22Rv1 (cell line): ENCODE measurements at regions not wholly inside any gene's neighbourhood (a gene's known extent, or its start where the extent isn't known, plus 50 kb on each side); places are given as distances from the start of the nearest gene placed in this dataset.

Experiments used
- ZFX ChIP-seq: fragments of 450-650 bp; IDR thresholded peaks from 2 replicates; pipeline ENCODE4 v1.6.1; 2017; ENCODE audit warnings: antibody characterized with exemption, borderline replicate concordance
- TF ChIP-seq, protein P1 (sequence below): fragments of 450-650 bp; IDR thresholded peaks from 2 replicates; pipeline ENCODE4 v1.5.1; 2017; ENCODE audit warnings: mild to moderate bottlenecking

DNA sequence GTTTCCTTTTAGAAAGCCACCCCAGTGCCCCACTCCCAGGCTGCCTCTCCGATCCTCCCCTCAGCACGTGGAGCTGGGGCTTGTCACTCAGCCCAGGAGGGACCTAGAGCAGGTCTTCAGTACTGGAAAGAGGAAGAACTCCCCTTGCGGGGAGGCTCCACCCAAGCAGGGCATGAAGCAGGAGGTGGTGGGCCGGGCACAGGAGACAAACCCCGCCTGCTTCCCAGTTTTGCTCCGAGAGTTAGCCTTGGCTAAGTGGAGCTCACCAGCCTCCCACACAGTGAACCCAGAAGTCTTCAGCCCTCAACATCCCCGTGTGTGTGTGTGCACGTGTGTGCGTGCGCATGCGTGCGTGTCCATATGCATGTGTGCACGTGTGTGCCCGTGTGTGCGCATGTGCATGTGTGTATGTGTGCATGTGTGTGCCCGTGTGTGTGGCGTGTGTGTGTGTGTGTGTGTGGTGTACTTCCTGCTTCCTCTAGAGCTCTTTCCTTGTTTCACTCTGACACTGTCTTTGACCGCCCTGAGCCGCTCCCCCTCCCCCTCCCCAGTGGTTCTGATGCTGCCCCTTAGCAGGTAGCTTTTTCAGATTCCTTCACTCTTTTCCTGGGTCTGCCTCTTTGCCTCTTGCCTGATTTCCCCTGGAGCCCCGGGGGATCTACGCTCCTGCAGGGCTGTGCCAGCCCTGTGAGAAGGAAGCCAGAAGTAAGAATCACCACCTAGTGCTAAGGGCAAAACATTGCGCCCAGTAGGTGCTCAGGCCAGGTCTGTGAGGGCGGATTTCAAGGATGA lies 239.8 kb downstream of the CDC5L start:
- TF ChIP-seq, protein P1, sequence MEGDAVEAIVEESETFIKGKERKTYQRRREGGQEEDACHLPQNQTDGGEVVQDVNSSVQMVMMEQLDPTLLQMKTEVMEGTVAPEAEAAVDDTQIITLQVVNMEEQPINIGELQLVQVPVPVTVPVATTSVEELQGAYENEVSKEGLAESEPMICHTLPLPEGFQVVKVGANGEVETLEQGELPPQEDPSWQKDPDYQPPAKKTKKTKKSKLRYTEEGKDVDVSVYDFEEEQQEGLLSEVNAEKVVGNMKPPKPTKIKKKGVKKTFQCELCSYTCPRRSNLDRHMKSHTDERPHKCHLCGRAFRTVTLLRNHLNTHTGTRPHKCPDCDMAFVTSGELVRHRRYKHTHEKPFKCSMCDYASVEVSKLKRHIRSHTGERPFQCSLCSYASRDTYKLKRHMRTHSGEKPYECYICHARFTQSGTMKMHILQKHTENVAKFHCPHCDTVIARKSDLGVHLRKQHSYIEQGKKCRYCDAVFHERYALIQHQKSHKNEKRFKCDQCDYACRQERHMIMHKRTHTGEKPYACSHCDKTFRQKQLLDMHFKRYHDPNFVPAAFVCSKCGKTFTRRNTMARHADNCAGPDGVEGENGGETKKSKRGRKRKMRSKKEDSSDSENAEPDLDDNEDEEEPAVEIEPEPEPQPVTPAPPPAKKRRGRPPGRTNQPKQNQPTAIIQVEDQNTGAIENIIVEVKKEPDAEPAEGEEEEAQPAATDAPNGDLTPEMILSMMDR, result no peak
- no peak for TF ChIP-seq ZFX
